K562 (cell line): ENCODE measurements at regions not wholly inside any gene's neighbourhood (a gene's known extent, or its start where the extent isn't known, plus 50 kb on each side); places are given as distances from the start of the nearest gene placed in this dataset.

Experiments
- ATAC-seq: fragments of 200-7000 bp; cut with Tn5 transposase; 3 replicates; pipeline ENCODE4 v1.9.1; 2020; ENCODE audit warnings: moderate library complexity
- BruUV-seq: library from RNA; stranded (reverse); fragments of 400-500 nt; replicated peaks from 2 replicates; lab custom pipeline; 2021; lab: Mats Ljungman, UMichigan
- CTCF ChIA-PET: fragments of 300-600 bp; formaldehyde crosslinking; extraction: SDS; loops from one replicate; lab custom pipeline; 2021; ENCODE audit warnings: low intra/inter-chr PET ratio; lab: Yijun Ruan, JAX
- POLR2A ChIA-PET: fragments of 300-600, 350-650 bp; sonication (Branson Sonifier 250); formaldehyde crosslinking; extraction: SDS; loops from one replicate; lab custom pipeline; 2021; ENCODE audit warnings: antibody characterized with exemption, inconsistent platforms; lab: Yijun Ruan, JAX
- DNase-seq, 4 experiments: peaks; one replicate each; pipeline versions ENCODE4 v3.0.0 to v3.0.0-alpha.2; 2011 to 2018; ENCODE audit warnings: low spot score in 3 of 4, mixed read lengths in 3 of 4; ENCODE audit errors: extremely low read depth in 1 of 4
- FAIRE-seq: peaks from 2 replicates; lab custom pipeline; 2011; peaks lifted over from hg19 to GRCh38; lab: Jason Lieb, UNC
- H2AFZ ChIP-seq: 2 replicates; pipeline ENCODE4 v1.6.0; 2011; ENCODE audit warnings: low read depth, low read length, control low read depth, inconsistent platforms
- H3K27ac ChIP-seq: fragments of 200-600 bp; 3 replicates; pipeline ENCODE4 v1.8.0; 2011; ENCODE audit warnings: low read depth, mild to moderate bottlenecking, control low read depth, inconsistent platforms, low read length, moderate library complexity, mixed read lengths; ENCODE audit errors: extremely low read depth
- H3K27me3 ChIP-seq, 2 experiments: fragments of 300-600 bp in 1 of 2; 2 replicates in 1 of 2; 3 replicates in 1 of 2; pipeline versions ENCODE4 v1.6.0 to v1.8.0; 2011; ENCODE audit warnings: inconsistent platforms in 2 of 2, low read length in 2 of 2, mild to moderate bottlenecking in 1 of 2, mixed read lengths in 1 of 2, moderate library complexity in 1 of 2; ENCODE audit not compliant: control insufficient read depth in 2 of 2, insufficient read depth in 2 of 2
- H3K36me3 ChIP-seq: fragments of 300-600 bp; 3 replicates; pipeline ENCODE4 v1.8.0; 2011; ENCODE audit warnings: mild to moderate bottlenecking, low read length, inconsistent platforms; ENCODE audit not compliant: control insufficient read depth, insufficient read depth
- H3K4me1 ChIP-seq, 2 experiments: fragments of 200-600 bp in 1 of 2; replicated peaks in 1 of 2; 2 replicates in 1 of 2; 3 replicates in 1 of 2; pipeline versions ENCODE4 v1.5.1 to v1.8.0; 2011; ENCODE audit warnings: inconsistent platforms in 2 of 2, low read length in 2 of 2, mild to moderate bottlenecking in 1 of 2, mixed read lengths in 1 of 2, moderate library complexity in 1 of 2; ENCODE audit not compliant: control insufficient read depth in 2 of 2, insufficient read depth in 2 of 2
- H3K4me2 ChIP-seq: 2 replicates; pipeline ENCODE4 v1.6.1; 2011; ENCODE audit warnings: low read length, control low read depth, inconsistent platforms, mixed read lengths; ENCODE audit not compliant: insufficient read depth
- H3K4me3 ChIP-seq: fragments of 200-600 bp; sonication (generic), shearing (Covaris generic); 2 replicates; pipeline ENCODE4 v1.5.1; 2016; ENCODE audit warnings: control low read depth, inconsistent platforms
- H3K79me2 ChIP-seq: fragments of 200-600 bp; 3 replicates; pipeline ENCODE4 v1.8.0; 2011; ENCODE audit warnings: low read length, inconsistent platforms; ENCODE audit not compliant: control insufficient read depth, insufficient read depth
- H3K9ac ChIP-seq, 2 experiments: 2 replicates each; pipeline versions ENCODE4 v1.6.0 to v1.6.1; 2011; ENCODE audit warnings: low read depth in 2 of 2, low read length in 2 of 2, control low read depth in 1 of 2, inconsistent platforms in 1 of 2, mild to moderate bottlenecking in 1 of 2, mixed read lengths in 1 of 2; ENCODE audit not compliant: insufficient read depth in 1 of 2
- H3K9me1 ChIP-seq: one replicate; pipeline ENCODE4 v1.6.0; 2011; ENCODE audit warnings: inconsistent platforms, mild to moderate bottlenecking, low read length, moderate library complexity; ENCODE audit not compliant: control insufficient read depth, insufficient read depth
- H3K9me3 ChIP-seq: replicated peaks from 2 replicates; pipeline ENCODE4 v1.5.1; 2011; ENCODE audit warnings: low read depth, low read length, inconsistent platforms; ENCODE audit not compliant: control insufficient read depth, insufficient read depth
- H4K20me1 ChIP-seq: replicated peaks from 2 replicates; pipeline ENCODE4 v1.6.1; 2011; ENCODE audit warnings: low read length, inconsistent platforms, mixed read lengths; ENCODE audit not compliant: control insufficient read depth, insufficient read depth
- ESRRA ChIP-seq: fragments of 450-650 bp; IDR thresholded peaks from 2 replicates; pipeline ENCODE4 v1.6.1; 2014; ENCODE audit warnings: low read depth, mild to moderate bottlenecking, moderate library complexity, borderline replicate concordance
- MBD2 ChIP-seq: sonication (generic); IDR thresholded peaks from 2 replicates; pipeline ENCODE4 v1.6.1; 2016; ENCODE audit warnings: low read depth, borderline replicate concordance
- POLR2A ChIP-seq: fragments of 450-650 bp; conservative IDR thresholded peaks from 2 replicates; pipeline ENCODE4 v1.6.1; 2016
- SMARCA5 ChIP-seq: fragments of 450-650 bp; IDR thresholded peaks from 2 replicates; pipeline ENCODE4 v1.6.1; 2016
- TARDBP ChIP-seq: fragments of 450-650 bp; IDR thresholded peaks from 2 replicates; pipeline ENCODE4 v1.6.1; 2016
- ZNF165 ChIP-seq: fragments of 250-450 bp; sonication (Bioruptor Pico); IDR thresholded peaks from 2 replicates; pipeline ENCODE4 v1.4.0; 2020; ENCODE audit warnings: borderline replicate concordance
- WGBS: fragments of 100-300 bp; shearing (Covaris generic); methylation state at CpG from one replicate; pipeline ENCODE4 v1.1.6; 2016; ENCODE audit warnings: low coverage, mixed read lengths; ENCODE audit not compliant: insufficient coverage; ENCODE audit errors: missing lambda C conversion rate; 5-methylcytosine and 5-hydroxymethylcytosine counted together
- in situ Hi-C: fragments of 300-500 bp; cut with MboI; formaldehyde crosslinking; loops from 4 replicates; pipeline ENCODE4 v1.15.0; 2018; ENCODE audit warnings: inconsistent platforms, mixed read lengths
- intact Hi-C: fragments of 100-400 bp; cut with micrococcal nuclease; formaldehyde crosslinking; loops from 2 replicates; pipeline ENCODE4 v1.14.2; 2022
- TF ChIP-seq, protein P1 (sequence below): fragments of 450-650 bp; IDR thresholded peaks from 2 replicates; pipeline ENCODE4 v1.6.1; 2016; ENCODE audit warnings: low read depth
- TF ChIP-seq, protein P2 (sequence below): fragments of 200-800 bp; sonication (Bioruptor generic); IDR thresholded peaks from 2 replicates; pipeline ENCODE4 v1.6.1; 2017; ENCODE audit warnings: missing genetic modification characterization, missing compliant biosample characterization
- TF ChIP-seq, protein P3 (sequence below): fragments of 450-650 bp; formaldehyde crosslinking; IDR thresholded peaks from 2 replicates; pipeline ENCODE4 v1.4.0; 2020; ENCODE audit warnings: mild to moderate bottlenecking

DNA sequence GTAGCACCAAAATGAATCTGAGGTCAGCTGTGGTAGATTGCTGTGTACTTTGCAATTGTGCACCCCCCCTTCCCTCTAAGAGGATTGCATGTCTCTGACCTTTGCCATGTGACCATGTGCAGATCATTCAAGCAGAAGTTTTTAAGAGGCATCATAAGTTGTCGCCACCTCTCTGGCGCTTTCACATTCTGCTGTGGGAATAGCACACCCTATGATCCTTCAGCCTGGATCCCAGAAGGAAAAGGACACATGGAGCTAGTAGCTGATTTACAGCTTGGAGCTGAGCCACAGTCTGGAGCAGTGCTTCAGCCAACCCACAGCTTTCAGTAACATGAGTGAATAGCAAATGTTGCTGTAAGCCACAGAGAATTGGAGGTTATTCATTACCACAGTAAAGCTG is 158.5 kb downstream of the TSEN15 start:
- peaks cover 2 to 18% of the 10 kb centered on the region in 2 experiments; a peak in 2 of 5 replicates for H3K27me3 ChIP-seq
- ChIA-PET POLR2A (no interaction called here), CTCF (no interaction called here)
- no peak overlapping the region for H3K4me3 ChIP-seq
- no peaks in the 10 kb centered on the region for H3K9me1 ChIP-seq
- H4K20me1 ChIP-seq: no peaks in the 10 kb centered on the region
- H3K4me1 ChIP-seq: no peaks in the 10 kb centered on the region
- FAIRE-seq: no peak
- WGBS: 0% methylated on average over 2 of the region's 2 CpGs
- H3K9ac ChIP-seq: no peak overlapping the region
- TF ChIP-seq ESRRA: no peak
- TF ChIP-seq, protein P1, sequence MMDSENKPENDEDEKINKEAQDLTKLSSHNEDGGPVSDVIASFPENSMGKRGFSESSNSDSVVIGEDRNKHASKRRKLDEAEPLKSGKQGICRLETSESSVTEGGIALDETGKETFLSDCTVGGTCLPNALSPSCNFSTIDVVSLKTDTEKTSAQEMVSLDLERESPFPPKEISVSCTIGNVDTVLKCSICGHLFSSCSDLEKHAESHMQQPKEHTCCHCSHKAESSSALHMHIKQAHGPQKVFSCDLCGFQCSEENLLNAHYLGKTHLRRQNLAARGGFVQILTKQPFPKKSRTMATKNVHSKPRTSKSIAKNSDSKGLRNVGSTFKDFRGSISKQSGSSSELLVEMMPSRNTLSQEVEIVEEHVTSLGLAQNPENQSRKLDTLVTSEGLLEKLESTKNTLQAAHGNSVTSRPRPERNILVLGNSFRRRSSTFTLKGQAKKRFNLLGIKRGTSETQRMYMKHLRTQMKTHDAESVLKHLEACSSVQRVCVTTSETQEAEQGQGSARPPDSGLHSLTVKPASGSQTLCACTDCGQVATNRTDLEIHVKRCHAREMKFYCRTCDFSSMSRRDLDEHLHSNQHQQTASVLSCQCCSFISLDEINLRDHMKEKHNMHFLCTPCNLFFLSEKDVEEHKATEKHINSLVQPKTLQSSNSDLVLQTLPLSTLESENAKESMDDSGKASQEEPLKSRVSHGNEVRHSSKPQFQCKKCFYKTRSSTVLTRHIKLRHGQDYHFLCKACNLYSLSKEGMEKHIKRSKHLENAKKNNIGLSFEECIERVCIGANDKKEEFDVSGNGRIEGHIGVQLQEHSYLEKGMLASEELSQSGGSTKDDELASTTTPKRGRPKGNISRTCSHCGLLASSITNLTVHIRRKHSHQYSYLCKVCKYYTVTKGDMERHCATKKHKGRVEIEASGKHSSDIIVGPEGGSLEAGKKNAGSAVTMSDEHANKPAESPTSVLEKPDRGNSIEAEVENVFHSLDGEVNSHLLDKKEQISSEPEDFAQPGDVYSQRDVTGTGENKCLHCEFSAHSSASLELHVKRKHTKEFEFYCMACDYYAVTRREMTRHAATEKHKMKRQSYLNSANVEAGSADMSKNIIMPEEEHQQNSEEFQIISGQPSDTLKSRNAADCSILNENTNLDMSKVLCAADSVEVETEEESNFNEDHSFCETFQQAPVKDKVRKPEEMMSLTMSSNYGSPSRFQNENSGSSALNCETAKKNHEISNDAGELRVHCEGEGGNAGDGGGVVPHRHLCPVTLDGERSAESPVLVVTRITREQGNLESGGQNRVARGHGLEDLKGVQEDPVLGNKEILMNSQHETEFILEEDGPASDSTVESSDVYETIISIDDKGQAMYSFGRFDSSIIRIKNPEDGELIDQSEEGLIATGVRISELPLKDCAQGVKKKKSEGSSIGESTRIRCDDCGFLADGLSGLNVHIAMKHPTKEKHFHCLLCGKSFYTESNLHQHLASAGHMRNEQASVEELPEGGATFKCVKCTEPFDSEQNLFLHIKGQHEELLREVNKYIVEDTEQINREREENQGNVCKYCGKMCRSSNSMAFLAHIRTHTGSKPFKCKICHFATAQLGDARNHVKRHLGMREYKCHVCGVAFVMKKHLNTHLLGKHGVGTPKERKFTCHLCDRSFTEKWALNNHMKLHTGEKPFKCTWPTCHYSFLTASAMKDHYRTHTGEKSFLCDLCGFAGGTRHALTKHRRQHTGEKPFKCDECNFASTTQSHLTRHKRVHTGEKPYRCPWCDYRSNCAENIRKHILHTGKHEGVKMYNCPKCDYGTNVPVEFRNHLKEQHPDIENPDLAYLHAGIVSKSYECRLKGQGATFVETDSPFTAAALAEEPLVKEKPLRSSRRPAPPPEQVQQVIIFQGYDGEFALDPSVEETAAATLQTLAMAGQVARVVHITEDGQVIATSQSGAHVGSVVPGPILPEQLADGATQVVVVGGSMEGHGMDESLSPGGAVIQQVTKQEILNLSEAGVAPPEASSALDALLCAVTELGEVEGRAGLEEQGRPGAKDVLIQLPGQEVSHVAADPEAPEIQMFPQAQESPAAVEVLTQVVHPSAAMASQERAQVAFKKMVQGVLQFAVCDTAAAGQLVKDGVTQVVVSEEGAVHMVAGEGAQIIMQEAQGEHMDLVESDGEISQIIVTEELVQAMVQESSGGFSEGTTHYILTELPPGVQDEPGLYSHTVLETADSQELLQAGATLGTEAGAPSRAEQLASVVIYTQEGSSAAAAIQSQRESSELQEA: no peak
- TF ChIP-seq SMARCA5: no peak
- TF ChIP-seq, protein P2, sequence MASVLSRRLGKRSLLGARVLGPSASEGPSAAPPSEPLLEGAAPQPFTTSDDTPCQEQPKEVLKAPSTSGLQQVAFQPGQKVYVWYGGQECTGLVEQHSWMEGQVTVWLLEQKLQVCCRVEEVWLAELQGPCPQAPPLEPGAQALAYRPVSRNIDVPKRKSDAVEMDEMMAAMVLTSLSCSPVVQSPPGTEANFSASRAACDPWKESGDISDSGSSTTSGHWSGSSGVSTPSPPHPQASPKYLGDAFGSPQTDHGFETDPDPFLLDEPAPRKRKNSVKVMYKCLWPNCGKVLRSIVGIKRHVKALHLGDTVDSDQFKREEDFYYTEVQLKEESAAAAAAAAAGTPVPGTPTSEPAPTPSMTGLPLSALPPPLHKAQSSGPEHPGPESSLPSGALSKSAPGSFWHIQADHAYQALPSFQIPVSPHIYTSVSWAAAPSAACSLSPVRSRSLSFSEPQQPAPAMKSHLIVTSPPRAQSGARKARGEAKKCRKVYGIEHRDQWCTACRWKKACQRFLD: no peak
- no peak for TF ChIP-seq MBD2
- TF ChIP-seq TARDBP: no peak
- TF ChIP-seq, protein P3, sequence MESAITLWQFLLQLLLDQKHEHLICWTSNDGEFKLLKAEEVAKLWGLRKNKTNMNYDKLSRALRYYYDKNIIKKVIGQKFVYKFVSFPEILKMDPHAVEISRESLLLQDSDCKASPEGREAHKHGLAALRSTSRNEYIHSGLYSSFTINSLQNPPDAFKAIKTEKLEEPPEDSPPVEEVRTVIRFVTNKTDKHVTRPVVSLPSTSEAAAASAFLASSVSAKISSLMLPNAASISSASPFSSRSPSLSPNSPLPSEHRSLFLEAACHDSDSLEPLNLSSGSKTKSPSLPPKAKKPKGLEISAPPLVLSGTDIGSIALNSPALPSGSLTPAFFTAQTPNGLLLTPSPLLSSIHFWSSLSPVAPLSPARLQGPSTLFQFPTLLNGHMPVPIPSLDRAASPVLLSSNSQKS (CRISPR knock-in tag): no peak
- no peak for TF ChIP-seq ZNF165
- TF ChIP-seq POLR2A: no peak
- TF ChIP-seq, all 486 proteins: peak for 0
- DNase-seq: no peak
- intact Hi-C loops: no loop called here
- Histone ChIP-seq H2AFZ (no peak overlapping the region), H3K27ac (no peak overlapping the region), H3K4me2 (no peak overlapping the region), H3K79me2 (no peaks in the 10 kb centered on the region), H3K36me3 (no peaks in the 10 kb centered on the region), H3K9me3 (no peaks in the 10 kb centered on the region)
- no TSS peak for BruUV-seq
- in situ Hi-C loops: no loop called here
- ATAC-seq: no peak
